ENCODE measurements at regions not wholly inside any gene's neighbourhood (a gene's known extent, or its start where the extent isn't known, plus 50 kb on each side); places are given as distances from the start of the nearest gene placed in this dataset.

DNA sequence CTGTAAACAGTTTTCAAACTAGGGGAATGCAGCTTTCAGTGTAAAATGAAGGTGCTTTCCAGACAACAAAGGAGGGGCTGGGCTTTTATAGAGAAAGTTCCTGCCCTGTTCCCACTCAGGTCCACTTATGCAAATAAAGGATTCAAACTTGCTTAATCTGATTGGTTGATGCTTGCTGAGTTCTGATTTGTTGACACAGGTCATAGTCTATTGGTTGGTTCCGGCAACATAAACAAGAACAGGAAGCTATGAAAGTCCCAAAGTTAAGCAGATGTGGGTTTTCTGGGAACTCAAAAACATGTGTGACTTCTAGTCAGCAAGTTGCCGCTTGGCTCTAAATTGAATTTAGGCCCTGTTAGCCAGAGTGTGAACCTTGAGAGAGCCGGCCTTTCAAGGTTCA lies 194.2 kb upstream of the SVIL start:
- DNase-seq (ENCODE audit: low read depth, low spot score): no peak
- ATAC-seq: no peak
- BruUV-seq (replicated peaks): no TSS peak

DNA sequence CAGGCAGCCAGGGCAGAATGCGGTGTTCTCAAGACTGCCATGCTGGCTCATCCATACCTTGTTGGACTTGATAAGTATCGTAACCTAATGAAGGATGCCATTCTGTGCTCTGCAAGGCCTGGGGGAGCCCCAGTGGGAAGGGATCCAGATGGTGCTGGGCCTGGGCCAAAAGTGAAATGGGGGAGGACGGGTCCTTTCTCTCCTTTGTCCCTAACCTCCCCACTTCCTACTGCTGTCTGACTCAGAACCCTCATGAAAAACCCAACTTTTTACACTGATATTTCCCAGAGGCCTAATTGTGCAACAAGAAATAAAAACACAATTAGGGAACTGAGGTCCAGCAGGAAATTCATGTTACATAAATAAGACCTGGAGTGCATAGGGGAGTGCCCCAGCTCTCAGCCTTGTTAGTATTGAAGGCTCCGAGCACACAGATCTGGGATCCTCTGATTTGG lies 193.7 kb upstream of the SVIL start:
- no peak overlapping the region for H3K9ac ChIP-seq (ENCODE audit: control insufficient read depth, insufficient read depth, low read length)
- ChIA-PET POLR2A (no interaction called here), CTCF (no interaction called here), SMC1A (ENCODE audit: uncharacterized antibody, unreplicated experiment) (no interaction called here), RAD21 (ENCODE audit: unreplicated experiment) (no interaction called here)
- H4K20me1 ChIP-seq (ENCODE audit: control insufficient read depth, insufficient read depth): no peaks in the 10 kb centered on the region
- in situ Hi-C loops (cut with MboI) (no loop called here), intact Hi-C loops (cut with micrococcal nuclease; ENCODE audit: unreplicated experiment) (loop anchor here (10.0 kb wide), 1 partner anchor 56 kb away; no protein-coding TSS in a partner anchor)
- H3K79me2 ChIP-seq (ENCODE audit: control insufficient read depth, insufficient read depth, low read length): no peaks in the 10 kb centered on the region
- H3K27me3 ChIP-seq (replicated peaks in 1 of 2; ENCODE audit: control insufficient read depth in 2 of 2, insufficient read depth in 2 of 2, low read length in 1 of 2): no peaks in the 10 kb centered on the region
- H3K4me3 ChIP-seq: no peak overlapping the region
- no peak overlapping the region for H2AFZ ChIP-seq (ENCODE audit: control insufficient read depth, low read depth, low read length)
- no peak overlapping the region for H3K4me2 ChIP-seq (ENCODE audit: control insufficient read depth, insufficient read depth)
- no peaks in the 10 kb centered on the region for H3K36me3 ChIP-seq (ENCODE audit: control insufficient read depth in 2 of 2, insufficient read depth in 2 of 2, low read length in 1 of 2)
- no peak for ATAC-seq
- no peak for TF ChIP-seq EP300 (IDR thresholded peaks at IDR 0.05; ENCODE audit: borderline replicate concordance in 1 of 2, control insufficient read depth in 1 of 2, low read depth in 2 of 2, low read length in 2 of 2)
- no peak for TF ChIP-seq NR2C2 (IDR thresholded peaks at IDR 0.05; ENCODE audit: borderline replicate concordance, control insufficient read depth, insufficient read length, low read depth)
- no peaks in the 10 kb centered on the region for H3K9me3 ChIP-seq (replicated peaks; ENCODE audit: control insufficient read depth, insufficient read depth, low read length)
- WGBS (ENCODE audit: insufficient coverage, insufficient replicate concordance, low lambda C conversion rate, missing lambda C conversion rate): 39% methylated on average over 4 of the region's 4 CpGs
- no TSS peak for BruUV-seq (replicated peaks)
- H3K4me1 ChIP-seq (ENCODE audit: control insufficient read depth, insufficient read depth, low read length): no peaks in the 10 kb centered on the region
- no peak for DNase-seq (ENCODE audit: low read depth, low spot score)
- FAIRE-seq: no peak
- no peak overlapping the region for H3K27ac ChIP-seq (ENCODE audit: control insufficient read depth, insufficient read depth)

More for the DNA sequence above, 194.2 kb upstream of the SVIL start:
- in situ Hi-C loops (cut with MboI) (no loop called here), intact Hi-C loops (cut with micrococcal nuclease; ENCODE audit: unreplicated experiment) (loop anchor here (10.0 kb wide), 1 partner anchor 56 kb away; no protein-coding TSS in a partner anchor)
- Histone ChIP-seq H3K36me3 (ENCODE audit: control insufficient read depth in 2 of 2, insufficient read depth in 2 of 2, low read length in 1 of 2) (no peaks in the 10 kb centered on the region), H3K27me3 (replicated peaks in 1 of 2; ENCODE audit: control insufficient read depth in 2 of 2, insufficient read depth in 2 of 2, low read length in 1 of 2) (no peaks in the 10 kb centered on the region), H3K79me2 (ENCODE audit: control insufficient read depth, insufficient read depth, low read length) (no peaks in the 10 kb centered on the region), H4K20me1 (ENCODE audit: control insufficient read depth, insufficient read depth) (no peaks in the 10 kb centered on the region), H3K9ac (ENCODE audit: control insufficient read depth, insufficient read depth, low read length) (no peak overlapping the region), H3K4me3 (no peak overlapping the region), H3K4me2 (ENCODE audit: control insufficient read depth, insufficient read depth) (no peak overlapping the region), H3K9me3 (replicated peaks; ENCODE audit: control insufficient read depth, insufficient read depth, low read length) (no peaks in the 10 kb centered on the region), H3K4me1 (ENCODE audit: control insufficient read depth, insufficient read depth, low read length) (no peaks in the 10 kb centered on the region), H3K27ac (ENCODE audit: control insufficient read depth, insufficient read depth) (no peak overlapping the region), H2AFZ (ENCODE audit: control insufficient read depth, low read depth, low read length) (no peak overlapping the region)
- ChIA-PET SMC1A (ENCODE audit: uncharacterized antibody, unreplicated experiment) (no interaction called here), RAD21 (ENCODE audit: unreplicated experiment) (no interaction called here), CTCF (no interaction called here), POLR2A (no interaction called here)
- FAIRE-seq: no peak
- TF ChIP-seq SREBF2 (IDR thresholded peaks at IDR 0.05; ENCODE audit: low read length): no peak
- no peak for TF ChIP-seq CREB1 (IDR thresholded peaks at IDR 0.05; ENCODE audit: low read depth)
- no peak for TF ChIP-seq ETV6 (conservative IDR thresholded peaks at IDR 0.05 in 1 of 2, IDR thresholded peaks at IDR 0.05 in 1 of 2; ENCODE audit: borderline replicate concordance in 1 of 2, low read depth in 1 of 2)
- TF ChIP-seq ZNF217 (IDR thresholded peaks at IDR 0.05): no peak
- no peak for TF ChIP-seq ESRRA (IDR thresholded peaks at IDR 0.05; ENCODE audit: low read length)
- no peak for TF ChIP-seq ZNF207 (IDR thresholded peaks at IDR 0.05; ENCODE audit: borderline replicate concordance)
- no peak for TF ChIP-seq RUNX3 (IDR thresholded peaks at IDR 0.05; ENCODE audit: low read length)
- TF ChIP-seq FOXK2 (IDR thresholded peaks at IDR 0.05): no peak
- no peak for TF ChIP-seq WRNIP1 (IDR thresholded peaks at IDR 0.05; ENCODE audit: borderline replicate concordance, low read depth, low read length)
- TF ChIP-seq RELA (IDR thresholded peaks at IDR 0.05; ENCODE audit: borderline replicate concordance, partially characterized antibody): no peak
- TF ChIP-seq SP1 (IDR thresholded peaks at IDR 0.05; ENCODE audit: low read depth, low read length): no peak
- 35% methylated on average over 3 of the region's 3 CpGs for WGBS (ENCODE audit: insufficient coverage, insufficient replicate concordance, low lambda C conversion rate, missing lambda C conversion rate)
